ENCODE measurements at regions not wholly inside any gene's neighbourhood (a gene's known extent, or its start where the extent isn't known, plus 50 kb on each side); places are given as distances from the start of the nearest gene placed in this dataset.

GRCh38 chr2:144711084-144711483 is 191.2 kb upstream of the ZEB2 start:
- DNase-seq = no peak

GRCh38 chr2:144708626-144709025 is 188.7 kb upstream of the ZEB2 start:
- no peak for DNase-seq

GRCh38 chr2:144707736-144708326 is 187.9 kb upstream of the ZEB2 start:
- no peak for DNase-seq

- no peak for DNase-seq
These were observed 186.7 kb upstream of the ZEB2 start for GRCh38 chr2:144706647-144707046.

GRCh38 chr2:144705328-144706245 is 185.7 kb upstream of the ZEB2 start:
- DNase-seq = no peak

- DNase-seq = no peak
These were observed 184.8 kb upstream of the ZEB2 start for GRCh38 chr2:144704709-144705095.

- DNase-seq = no peak
These were observed 184.2 kb upstream of the ZEB2 start for GRCh38 chr2:144703852-144704708.

GRCh38 chr2:144702051-144702450 is 182.1 kb upstream of the ZEB2 start:
- DNase-seq = no peak

- no peak for DNase-seq
These were observed 181.3 kb upstream of the ZEB2 start for GRCh38 chr2:144701259-144701658.

- no peak for DNase-seq
These were observed 178.2 kb upstream of the ZEB2 start for GRCh38 chr2:144698156-144698555.

- DNase-seq = peak in 1 of 5 experiments; percentile 1
These were observed 175.7 kb upstream of the ZEB2 start for GRCh38 chr2:144695657-144696056.

GRCh38 chr2:144694456-144694855 is 174.5 kb upstream of the ZEB2 start:
- no peak for DNase-seq

- DNase-seq = no peak
These were observed 173.3 kb upstream of the ZEB2 start for GRCh38 chr2:144693179-144693578.

- no peak for DNase-seq
These were observed 172.7 kb upstream of the ZEB2 start for GRCh38 chr2:144692661-144693060.

GRCh38 chr2:144690771-144691170 is 170.9 kb upstream of the ZEB2 start:
- DNase-seq = no peak

- DNase-seq = no peak
These were observed 166.7 kb upstream of the ZEB2 start for GRCh38 chr2:144686518-144687215.

GRCh38 chr2:144683966-144684365 is 164.0 kb upstream of the ZEB2 start:
- no peak for DNase-seq

- DNase-seq = no peak
These were observed 163.3 kb upstream of the ZEB2 start for GRCh38 chr2:144683107-144683753.

- DNase-seq = no peak
These were observed 162.3 kb upstream of the ZEB2 start for GRCh38 chr2:144682248-144682647.

- DNase-seq = no peak
These were observed 161.5 kb upstream of the ZEB2 start for GRCh38 chr2:144681389-144681788.

GRCh38 chr2:144679942-144680341 is 160.0 kb upstream of the ZEB2 start:
- no peak for DNase-seq

GRCh38 chr2:144678736-144679135 is 158.8 kb upstream of the ZEB2 start:
- DNase-seq = no peak

Measured in T-helper 2 cell (primary cell).